IMR-90 (cell line): ENCODE measurements at regions not wholly inside any gene's neighbourhood (a gene's known extent, or its start where the extent isn't known, plus 50 kb on each side); places are given as distances from the start of the nearest gene placed in this dataset.

Experiments
- ATAC-seq: fragments of 200-7000 bp; cut with Tn5 transposase; 2 replicates; pipeline ENCODE4 v1.9.1; 2020; ENCODE audit warnings: low read depth, mild to moderate bottlenecking, moderate library complexity
- BruUV-seq: library from RNA; stranded (reverse); fragments of 400-500 nt; replicated peaks from 2 replicates; lab custom pipeline; 2021; lab: Mats Ljungman, UMichigan
- CTCF ChIA-PET: fragments of 300-600 bp; formaldehyde crosslinking; extraction: SDS; loops from one replicate; lab custom pipeline; 2021; ENCODE audit warnings: antibody characterized with exemption; lab: Yijun Ruan, JAX
- POLR2A ChIA-PET: fragments of 300-600 bp; sonication (Branson Sonifier 250); formaldehyde crosslinking; loops from one replicate; lab custom pipeline; 2022; ENCODE audit warnings: antibody characterized with exemption; ENCODE audit not compliant: unreplicated experiment; lab: Charles Lee
- DNase-seq: peaks from one replicate; pipeline ENCODE4 v3.0.0; 2013
- H2AFZ ChIP-seq: replicated peaks from 2 replicates; pipeline ENCODE3; 2013; ENCODE audit warnings: low read length, mild to moderate bottlenecking; ENCODE audit not compliant: poor library complexity
- H2AK5ac ChIP-seq: 2 replicates; pipeline ENCODE4 v1.6.1; 2013; ENCODE audit warnings: low read depth, low read length, inconsistent platforms
- H2AK9ac ChIP-seq: replicated peaks from 2 replicates; pipeline ENCODE3; 2013; ENCODE audit warnings: mild to moderate bottlenecking, low read depth, low read length, moderate library complexity; ENCODE audit not compliant: poor library complexity
- H2BK120ac ChIP-seq: 2 replicates; pipeline ENCODE4 v1.6.1; 2013; ENCODE audit warnings: low read depth, low read length, inconsistent platforms
- H2BK15ac ChIP-seq: 3 replicates; pipeline ENCODE4 v1.6.1; 2013; ENCODE audit warnings: low read depth, low read length, inconsistent platforms
- H2BK20ac ChIP-seq: 2 replicates; pipeline ENCODE4 v1.6.1; 2013; ENCODE audit warnings: low read depth, mild to moderate bottlenecking, inconsistent platforms, low read length, moderate library complexity
- H2BK5ac ChIP-seq: 2 replicates; pipeline ENCODE4 v1.6.1; 2013; ENCODE audit warnings: mild to moderate bottlenecking, low read depth, low read length, inconsistent platforms; ENCODE audit not compliant: poor library complexity, severe bottlenecking
- H3K14ac ChIP-seq: replicated peaks from 2 replicates; pipeline ENCODE4 v1.6.1; 2013; ENCODE audit warnings: low read depth, low read length, inconsistent platforms
- H3K18ac ChIP-seq: 2 replicates; pipeline ENCODE4 v1.6.1; 2013; ENCODE audit warnings: low read depth, low read length, control low read depth
- H3K23ac ChIP-seq: 2 replicates; pipeline ENCODE4 v1.6.1; 2013; ENCODE audit warnings: low read depth, low read length, inconsistent platforms
- H3K27ac ChIP-seq: 2 replicates; pipeline ENCODE4 v1.5.1; 2013; ENCODE audit warnings: mild to moderate bottlenecking, control low read depth, low read length; ENCODE audit not compliant: insufficient read depth
- H3K27me3 ChIP-seq: 2 replicates; pipeline ENCODE4 v1.6.1; 2013; ENCODE audit warnings: low read length; ENCODE audit not compliant: control insufficient read depth, insufficient read depth
- H3K36me3 ChIP-seq: 2 replicates; pipeline ENCODE4 v1.6.1; 2013; ENCODE audit warnings: low read length, mixed read lengths; ENCODE audit not compliant: control insufficient read depth, insufficient read depth
- H3K4ac ChIP-seq: 2 replicates; pipeline ENCODE4 v1.6.1; 2013; ENCODE audit warnings: low read depth, low read length, inconsistent platforms
- H3K4me1 ChIP-seq: 2 replicates; pipeline ENCODE4 v1.6.1; 2013; ENCODE audit warnings: low read length, mixed read lengths; ENCODE audit not compliant: control insufficient read depth, insufficient read depth
- H3K4me2 ChIP-seq: 2 replicates; pipeline ENCODE4 v1.6.1; 2013; ENCODE audit warnings: low read depth, mild to moderate bottlenecking, control low read depth, low read length, moderate library complexity
- H3K4me3 ChIP-seq: 2 replicates; pipeline ENCODE4 v1.5.1; 2013; ENCODE audit warnings: low read depth, mild to moderate bottlenecking, control low read depth, low read length, moderate library complexity; ENCODE audit not compliant: insufficient read depth
- H3K56ac ChIP-seq: 2 replicates; pipeline ENCODE4 v1.6.1; 2013; ENCODE audit warnings: low read length, inconsistent platforms; ENCODE audit not compliant: insufficient read depth; ENCODE audit errors: extremely low read depth
- H3K79me1 ChIP-seq, 2 experiments: 2 replicates each; pipeline ENCODE4 v1.6.1; 2013; ENCODE audit warnings: low read length in 2 of 2, inconsistent platforms in 1 of 2, low read depth in 1 of 2
- H3K9ac ChIP-seq: 2 replicates; pipeline ENCODE4 v1.6.1; 2013; ENCODE audit warnings: low read depth, low read length, control low read depth
- H3K9me1 ChIP-seq: 2 replicates; pipeline ENCODE4 v1.6.1; 2013; ENCODE audit warnings: low read length, inconsistent platforms; ENCODE audit not compliant: insufficient read depth
- H3K9me3 ChIP-seq: 2 replicates; pipeline ENCODE4 v1.6.1; 2013; ENCODE audit warnings: low read length; ENCODE audit not compliant: control insufficient read depth, insufficient read depth
- H4K20me1 ChIP-seq: 2 replicates; pipeline ENCODE4 v1.6.1; 2013; ENCODE audit warnings: low read length, inconsistent platforms; ENCODE audit not compliant: insufficient read depth
- H4K5ac ChIP-seq: 2 replicates; pipeline ENCODE4 v1.6.1; 2013; ENCODE audit warnings: mild to moderate bottlenecking, low read depth, low read length, control low read depth
- H4K8ac ChIP-seq, 2 experiments: 2 replicates each; pipeline ENCODE4 v1.6.1; 2013; ENCODE audit warnings: low read depth in 2 of 2, low read length in 2 of 2, control low read depth in 1 of 2, inconsistent platforms in 1 of 2
- H4K91ac ChIP-seq: 2 replicates; pipeline ENCODE4 v1.6.1; 2013; ENCODE audit warnings: low read depth, low read length, inconsistent platforms; ENCODE audit not compliant: insufficient read depth
- CHD1 ChIP-seq: IDR thresholded peaks from 2 replicates; pipeline ENCODE4 v1.6.1; 2012; ENCODE audit warnings: low read depth, low read length, improper control_type of control experiment
- MXI1 ChIP-seq: IDR thresholded peaks from 2 replicates; pipeline ENCODE4 v1.6.1; 2012; ENCODE audit warnings: low read depth, mild to moderate bottlenecking, low read length, moderate library complexity, borderline replicate concordance
- POLR2A ChIP-seq: IDR thresholded peaks from 2 replicates; pipeline ENCODE4 v1.6.1; 2012; ENCODE audit warnings: mild to moderate bottlenecking, low read depth, low read length
- SMC3 ChIP-seq: fragments of 150-350 bp; IDR thresholded peaks from 2 replicates; pipeline ENCODE4 v1.6.1; 2016; ENCODE audit warnings: low read depth, mild to moderate bottlenecking, antibody characterized with exemption, low read length, moderate library complexity
- WGBS, 2 experiments: methylation state at CpG; one replicate each; pipeline versions ENCODE4 v1.1.5 to v1.1.7; 2013; ENCODE audit warnings: missing lambda C conversion rate in 2 of 2; ENCODE audit not compliant: insufficient read length in 1 of 2; ENCODE audit errors: extremely low coverage in 2 of 2; 5-methylcytosine and 5-hydroxymethylcytosine counted together
- dilution Hi-C: fragments of 300-500 bp; cut with HindIII; formaldehyde crosslinking; loops from one replicate; pipeline ENCODE4 v1.14.3; 2018; ENCODE audit warnings: low sequenced_read_pairs; ENCODE audit not compliant: unreplicated experiment
- in situ Hi-C: fragments of 300-500 bp; cut with MboI; formaldehyde crosslinking; loops from 3 replicates; pipeline ENCODE4 v1.14.3; 2019; ENCODE audit warnings: low sequenced_read_pairs, inconsistent platforms, mixed read lengths
- intact Hi-C: fragments of 100-400 bp; cut with micrococcal nuclease; formaldehyde crosslinking; loops from 2 replicates; pipeline ENCODE4 v1.10.0; 2022
- TF ChIP-seq, protein P1 (sequence below): fragments of 150-350 bp; IDR thresholded peaks from 2 replicates; pipeline ENCODE4 v1.6.1; 2016; ENCODE audit warnings: low read depth, mild to moderate bottlenecking, low read length, moderate library complexity, borderline replicate concordance

DNA sequence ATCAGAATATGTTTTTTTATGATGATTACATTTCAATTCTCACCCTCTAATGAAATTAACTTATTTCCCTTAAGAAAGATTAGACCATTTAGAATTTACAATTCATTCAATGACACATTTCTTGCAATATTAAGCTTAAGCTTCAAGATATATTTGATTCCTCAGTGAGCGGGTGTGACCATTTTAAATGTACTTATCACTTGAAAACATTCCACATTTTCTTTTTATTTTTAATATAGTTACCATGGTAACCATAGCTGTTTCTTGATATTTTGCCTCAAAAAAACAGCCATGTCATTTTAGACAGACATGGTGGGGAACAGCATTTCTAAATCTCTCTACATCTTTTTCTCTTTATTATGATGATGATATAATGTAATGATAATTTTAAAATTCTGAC, 1029.0 kb upstream of the B3GALT2 start:
- Histone ChIP-seq H3K9me1 (no peaks in the 10 kb centered on the region), H3K79me1 (no peaks in the 10 kb centered on the region), H2AK5ac (no peak overlapping the region), H3K27me3 (no peaks in the 10 kb centered on the region), H3K23ac (no peak overlapping the region), H3K9ac (no peak overlapping the region), H3K9me3 (no peaks in the 10 kb centered on the region), H3K4me3 (no peak overlapping the region), H2BK20ac (no peak overlapping the region), H3K4ac (no peak overlapping the region), H2BK5ac (no peak overlapping the region), H2AK9ac (no peak overlapping the region), H3K18ac (no peak overlapping the region), H3K14ac (no peak overlapping the region), H3K56ac (no peak overlapping the region), H3K27ac (no peak overlapping the region), H4K8ac (no peak overlapping the region), H4K5ac (no peak overlapping the region), H2BK120ac (no peak overlapping the region), H3K36me3 (no peaks in the 10 kb centered on the region), H2AFZ (no peak overlapping the region), H4K91ac (no peak overlapping the region), H3K4me2 (no peak overlapping the region), H4K20me1 (no peaks in the 10 kb centered on the region), H2BK15ac (no peak overlapping the region), H3K4me1 (no peaks in the 10 kb centered on the region)
- TF ChIP-seq SMC3 (no peak), MXI1 (no peak), CHD1 (no peak), POLR2A (no peak)
- TF ChIP-seq, protein P1, sequence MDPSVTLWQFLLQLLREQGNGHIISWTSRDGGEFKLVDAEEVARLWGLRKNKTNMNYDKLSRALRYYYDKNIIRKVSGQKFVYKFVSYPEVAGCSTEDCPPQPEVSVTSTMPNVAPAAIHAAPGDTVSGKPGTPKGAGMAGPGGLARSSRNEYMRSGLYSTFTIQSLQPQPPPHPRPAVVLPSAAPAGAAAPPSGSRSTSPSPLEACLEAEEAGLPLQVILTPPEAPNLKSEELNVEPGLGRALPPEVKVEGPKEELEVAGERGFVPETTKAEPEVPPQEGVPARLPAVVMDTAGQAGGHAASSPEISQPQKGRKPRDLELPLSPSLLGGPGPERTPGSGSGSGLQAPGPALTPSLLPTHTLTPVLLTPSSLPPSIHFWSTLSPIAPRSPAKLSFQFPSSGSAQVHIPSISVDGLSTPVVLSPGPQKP: no peak
- dilution Hi-C loops: no loop called here
- in situ Hi-C loops: no loop called here
- ChIA-PET CTCF (interaction anchor here (1.5 kb wide), 1 partner anchor 11 kb away, joined by 4 read pairs; no protein-coding TSS in a partner anchor), POLR2A (no interaction called here)
- ATAC-seq: no peak
- BruUV-seq: no TSS peak
- no peak for DNase-seq
- no CpG with 5 or more reads among the region's 1 CpG for WGBS, 2 experiments
- intact Hi-C loops: no loop called here
